CD4-positive, alpha-beta T cell treated with Interferon alpha-2 for 1 hour (primary cell): ENCODE measurements at regions not wholly inside any gene's neighbourhood (a gene's known extent, or its start where the extent isn't known, plus 50 kb on each side); places are given as distances from the start of the nearest gene placed in this dataset.

Experiments used
- DNase-seq, 2 donors: peaks; one replicate each; pipeline ENCODE4 v3.0.0-alpha.2; 2020 to 2022

DNA sequence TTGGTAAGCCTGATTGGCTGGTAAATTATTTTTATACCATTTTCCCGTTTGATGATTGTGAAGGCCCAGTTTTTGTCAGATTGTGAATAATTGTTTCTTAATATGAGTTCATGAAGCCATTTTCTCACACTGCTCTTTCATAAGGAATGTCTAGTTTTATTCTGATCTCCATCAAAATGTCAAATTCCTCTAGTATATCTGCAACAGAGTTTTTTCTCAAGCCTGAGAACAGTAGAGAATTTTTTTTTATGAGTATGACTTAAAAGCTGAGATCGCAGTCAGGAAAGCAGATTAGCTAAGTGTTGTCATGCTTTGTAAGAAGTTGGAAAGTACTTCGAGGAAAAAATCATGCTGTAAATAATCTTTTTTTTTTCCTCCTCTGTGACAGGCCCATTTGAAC lies 484.9 kb upstream of the ATP2B1 start:
- no peak for DNase-seq

DNA sequence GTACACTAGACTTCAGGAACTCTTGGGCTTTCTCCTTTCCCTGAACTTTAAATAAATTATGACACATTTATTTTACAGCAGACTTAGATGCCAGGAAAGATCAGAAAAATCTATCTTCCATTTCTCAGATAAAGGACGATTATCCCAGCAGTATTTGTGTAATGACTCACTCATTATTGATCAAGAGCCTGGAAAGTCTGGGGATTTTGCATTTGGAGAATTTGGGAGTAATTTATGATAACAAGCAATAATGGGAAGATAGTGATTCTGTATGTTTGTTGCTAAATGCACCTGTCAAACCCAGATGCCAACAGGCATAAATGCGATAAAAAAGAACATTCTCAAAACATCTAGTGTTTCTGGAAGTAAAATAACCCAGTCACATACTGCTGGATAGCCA lies 480.2 kb upstream of the ATP2B1 start:
- no peak for DNase-seq

DNA sequence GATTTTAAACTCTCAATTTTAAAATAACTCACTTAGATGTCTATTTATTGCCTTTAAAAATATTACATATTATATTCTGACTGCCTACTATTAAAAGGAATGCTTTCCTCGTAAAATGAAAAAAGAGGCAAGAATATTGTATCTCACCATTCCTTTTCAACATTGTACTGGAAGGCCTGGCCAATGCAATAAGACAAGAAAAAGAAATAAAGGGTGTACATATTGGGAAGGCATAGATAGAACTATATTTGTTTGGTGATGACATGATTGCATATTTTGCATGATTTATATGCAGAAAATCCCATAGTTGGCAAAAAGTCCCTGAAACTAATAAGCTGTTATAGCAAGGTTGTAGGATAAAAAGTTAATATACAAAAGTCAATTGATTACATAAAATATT lies 474.6 kb upstream of the ATP2B1 start:
- no peak for DNase-seq

DNA sequence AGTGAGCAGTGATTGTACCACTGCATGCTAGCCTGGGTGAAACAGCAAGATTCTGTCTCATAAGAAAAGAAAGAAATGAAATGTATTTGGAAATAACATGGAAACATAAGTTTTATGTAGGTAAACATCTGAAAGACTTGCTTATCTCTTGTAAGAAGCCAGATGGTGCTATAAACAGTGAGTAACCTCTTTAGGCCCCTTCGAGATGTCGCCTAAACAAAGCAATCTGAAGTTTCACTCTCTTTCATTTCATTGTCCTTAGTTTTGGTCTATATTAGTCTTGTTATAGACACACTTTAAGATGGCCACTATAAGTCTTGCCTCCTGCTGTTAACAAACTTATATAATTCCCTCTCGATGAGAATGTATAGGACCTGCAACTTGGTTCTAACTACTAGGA lies 472.6 kb upstream of the ATP2B1 start:
- no peak for DNase-seq

GRCh38 chr12:90174956-90175355 lies 466.3 kb upstream of the ATP2B1 start:
- no peak for DNase-seq

GRCh38 chr12:90174198-90174510 lies 465.5 kb upstream of the ATP2B1 start:
- no peak for DNase-seq

DNA sequence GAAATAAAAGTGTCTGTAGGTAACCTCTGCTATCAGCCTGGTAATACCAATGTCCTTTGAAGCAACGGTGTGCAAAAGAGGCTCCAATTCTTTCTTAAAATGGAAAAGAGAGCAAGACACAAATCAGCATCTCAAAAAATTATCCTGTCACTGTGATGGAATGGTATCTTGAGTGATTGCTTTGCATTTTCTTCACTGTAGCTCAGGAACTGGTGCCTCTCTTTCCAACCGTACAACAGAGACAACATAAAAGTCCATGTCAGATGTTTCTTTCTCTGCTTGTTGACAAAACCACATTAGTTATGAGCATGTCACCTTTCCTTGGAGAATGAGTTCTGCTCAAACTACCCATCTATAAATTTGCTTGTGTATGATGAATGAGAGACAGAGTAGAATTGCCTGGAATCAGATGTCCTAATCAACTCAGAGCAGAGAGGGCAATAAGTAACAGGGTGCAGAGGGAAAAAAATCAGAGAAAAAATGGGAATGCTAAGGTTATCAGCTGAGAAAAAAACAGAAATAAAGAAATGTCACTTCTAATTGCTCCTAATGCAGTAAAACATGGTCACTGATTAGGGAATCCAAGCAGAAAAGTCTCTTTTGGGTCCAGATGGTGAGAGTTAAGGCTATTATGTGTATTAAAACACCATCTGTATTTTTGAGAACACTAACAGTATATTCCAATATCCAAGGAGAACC lies 465.0 kb upstream of the ATP2B1 start:
- DNase-seq: no peak

DNA sequence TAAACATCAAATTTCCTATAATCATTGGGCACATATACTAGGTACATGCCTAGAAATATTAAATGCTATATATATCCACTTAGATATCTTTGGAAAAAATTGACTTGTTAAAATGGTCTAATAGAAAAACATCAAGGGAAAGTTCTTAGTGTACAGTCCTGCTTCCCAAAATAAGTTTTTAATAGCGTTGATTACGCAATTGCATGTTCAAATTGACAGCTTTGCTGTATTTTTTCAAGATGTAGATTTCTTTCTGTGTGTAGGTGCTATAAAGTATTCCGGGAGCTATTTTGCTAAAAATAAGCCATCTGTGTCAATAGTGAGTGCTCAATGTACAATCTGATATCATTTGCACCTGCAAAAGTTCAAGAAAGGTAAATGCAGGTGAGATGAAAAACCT lies 463.9 kb upstream of the ATP2B1 start:
- no peak for DNase-seq

- DNase-seq: no peak
These were observed 462.1 kb upstream of the ATP2B1 start for GRCh38 chr12:90170740-90171139.

- DNase-seq: no peak
These were observed 459.0 kb upstream of the ATP2B1 start for GRCh38 chr12:90167518-90168208.

DNA sequence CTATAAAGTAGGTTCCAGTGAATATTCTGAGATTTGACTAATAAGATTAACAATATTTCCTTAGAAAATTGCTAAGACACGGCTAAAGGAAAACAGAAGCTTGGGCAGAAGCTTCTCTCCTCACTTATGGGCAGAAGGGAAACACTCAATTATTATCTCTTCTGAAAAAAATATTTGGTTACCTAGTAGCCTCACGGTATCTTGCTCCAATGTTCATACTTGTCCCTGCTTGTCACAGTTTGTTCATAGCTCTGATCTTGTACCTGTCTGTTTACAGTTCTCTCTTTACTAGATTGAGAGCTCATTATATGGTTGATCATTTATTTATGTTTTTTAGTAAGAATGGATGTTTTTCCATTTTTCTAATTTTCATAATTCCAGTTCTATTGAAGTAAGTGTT lies 458.0 kb upstream of the ATP2B1 start:
- DNase-seq: no peak

DNA sequence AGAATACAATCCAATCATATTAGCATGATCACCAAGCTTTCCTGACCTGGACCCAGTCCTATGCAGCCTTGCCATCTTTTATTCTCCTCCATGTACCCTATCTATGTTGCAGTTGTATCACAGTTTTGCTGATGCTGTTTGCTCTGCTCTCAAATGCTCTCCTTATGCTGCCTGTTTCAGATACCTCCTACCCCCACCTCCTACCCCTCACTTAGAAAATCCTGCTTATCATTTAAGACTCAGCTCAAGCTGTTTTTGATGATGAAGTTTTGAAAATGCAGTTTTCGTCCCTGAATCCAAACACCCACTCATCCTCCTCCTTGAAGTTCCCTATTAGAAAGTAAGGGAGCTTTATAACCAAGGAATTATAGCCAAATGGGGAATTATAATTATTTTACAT lies 457.4 kb upstream of the ATP2B1 start:
- DNase-seq: no peak

GRCh38 chr12:90163975-90164374 lies 455.3 kb upstream of the ATP2B1 start:
- peak in 1 of 2 donors; percentile 8 for DNase-seq

DNA sequence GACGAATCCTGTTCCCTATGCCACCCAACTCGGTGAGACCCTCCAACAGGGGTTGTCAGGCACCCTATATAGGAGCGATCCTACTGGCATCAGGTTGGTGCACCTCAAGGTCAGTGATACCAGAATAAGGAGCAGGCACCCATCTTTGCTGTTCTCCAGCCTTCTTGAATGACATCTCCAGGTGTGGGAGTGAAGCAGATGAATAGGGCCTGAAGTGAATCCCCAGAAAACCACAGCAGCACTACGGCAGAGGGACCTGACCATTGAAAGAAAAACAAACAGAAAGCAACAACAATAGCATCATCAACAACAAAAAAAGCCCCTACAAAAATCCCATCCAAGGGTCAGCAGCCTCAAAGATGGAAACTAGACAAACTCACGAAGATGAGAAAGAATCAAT lies 445.2 kb upstream of the ATP2B1 start:
- DNase-seq: no peak

- DNase-seq: no peak
These were observed 444.4 kb upstream of the ATP2B1 start for GRCh38 chr12:90152897-90153624.

DNA sequence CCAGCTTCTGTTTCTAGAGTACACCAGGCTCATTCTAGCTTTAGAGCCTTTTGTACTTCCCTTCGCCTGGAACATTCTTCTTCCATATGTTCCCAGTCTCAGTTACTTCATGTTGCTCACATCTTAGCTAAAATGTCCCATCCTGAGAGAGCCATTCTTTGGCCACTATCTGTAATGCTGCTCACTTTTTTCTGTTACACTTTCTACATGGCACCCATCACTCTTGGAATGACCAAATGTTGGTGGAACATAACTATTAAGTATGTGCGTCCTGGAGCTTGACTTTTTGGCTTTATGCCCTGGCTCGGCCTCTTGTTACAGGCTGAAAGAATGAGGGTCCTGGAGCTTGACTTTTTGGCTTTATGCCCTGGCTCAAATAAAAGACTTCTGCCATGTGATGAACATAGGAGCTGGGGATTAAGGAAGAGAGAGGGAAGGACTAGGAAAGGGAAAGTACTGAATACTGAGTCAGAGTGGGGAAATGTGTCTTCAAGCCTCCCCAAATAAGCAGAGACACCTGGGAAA lies 442.9 kb upstream of the ATP2B1 start:
- DNase-seq: no peak

GRCh38 chr12:90149453-90149852 lies 440.8 kb upstream of the ATP2B1 start:
- no peak for DNase-seq

GRCh38 chr12:90129366-90130030 lies 420.9 kb upstream of the ATP2B1 start:
- no peak for DNase-seq

DNA sequence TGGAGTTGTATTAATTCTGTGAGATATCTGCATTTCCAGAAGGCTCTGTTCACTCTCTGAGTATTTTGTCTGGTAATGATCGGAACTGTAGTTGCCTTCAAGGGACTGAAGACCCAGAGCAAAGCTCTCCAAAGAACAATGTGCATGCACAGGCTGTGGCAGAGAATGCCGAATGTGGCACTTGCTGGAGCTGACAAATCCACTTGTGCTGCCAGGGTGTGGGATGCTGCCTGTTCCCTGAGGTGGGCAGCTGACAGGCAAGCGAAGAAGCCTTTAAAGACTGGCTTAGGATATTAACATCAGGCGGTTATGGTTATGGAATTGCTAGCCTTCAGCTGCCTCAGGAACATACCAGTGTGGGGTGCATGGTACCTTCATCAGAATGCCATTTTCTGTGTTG lies 419.9 kb upstream of the ATP2B1 start:
- no peak for DNase-seq

GRCh38 chr12:90126125-90126524 lies 417.5 kb upstream of the ATP2B1 start:
- no peak for DNase-seq

DNA sequence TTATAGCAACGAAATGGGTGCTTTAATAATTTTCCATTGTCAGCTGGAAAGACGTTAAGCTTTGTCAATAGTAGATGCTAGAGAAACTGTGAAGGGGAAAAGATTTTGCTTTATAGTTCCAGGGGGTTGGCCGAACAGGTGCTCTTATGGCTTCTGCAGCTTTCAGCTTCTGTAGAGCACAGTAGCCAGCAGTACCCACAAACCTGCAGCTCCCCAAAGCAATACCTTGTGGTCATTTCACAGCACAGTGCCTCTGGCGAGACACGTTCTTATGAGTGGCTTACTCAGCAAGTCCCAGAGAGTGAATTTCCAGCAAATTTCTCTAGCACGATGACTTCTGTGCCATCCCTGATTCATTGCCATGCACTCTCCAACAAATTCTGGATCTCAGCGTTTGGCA lies 416.3 kb upstream of the ATP2B1 start:
- DNase-seq: no peak

GRCh38 chr12:90124289-90124688 lies 415.7 kb upstream of the ATP2B1 start:
- DNase-seq: no peak

DNA sequence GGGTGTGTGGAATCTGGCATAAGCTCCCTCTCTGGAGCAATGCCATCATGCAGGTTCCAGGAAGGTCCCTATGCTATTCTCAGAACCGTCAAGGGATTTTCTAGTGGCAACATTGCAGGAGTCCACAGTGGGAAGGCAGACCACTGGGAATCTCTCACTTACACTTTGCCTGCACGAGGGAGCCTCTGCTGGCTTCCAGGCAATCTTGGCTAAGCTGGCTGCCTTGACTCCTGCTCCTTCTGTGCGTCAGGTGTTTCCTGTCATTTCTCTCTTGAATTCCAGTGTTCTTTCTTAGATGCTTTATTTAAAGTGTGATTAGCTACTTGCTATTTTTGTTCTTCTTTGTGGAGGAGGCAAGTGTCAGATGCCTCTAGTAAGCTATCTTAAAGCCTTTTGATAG lies 414.0 kb upstream of the ATP2B1 start:
- DNase-seq: no peak

DNA sequence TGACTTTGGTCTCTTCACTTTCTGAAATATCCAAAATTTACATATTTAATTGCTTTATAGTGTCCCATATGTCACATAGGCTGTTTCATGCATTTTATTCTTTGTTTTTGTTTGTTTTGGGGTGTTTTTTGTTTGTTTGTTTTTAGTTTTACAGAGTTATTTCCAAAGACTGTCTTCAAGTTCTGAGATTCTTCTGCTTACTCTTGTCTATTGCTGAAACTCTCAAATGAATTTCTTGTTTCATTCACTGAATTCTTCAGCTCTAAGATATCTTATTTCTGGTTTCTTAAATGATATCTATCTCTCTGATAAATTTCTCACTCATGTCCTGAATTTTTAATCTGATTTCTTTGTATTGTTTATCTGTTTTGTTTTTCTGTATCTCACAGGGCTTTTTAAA lies 412.0 kb upstream of the ATP2B1 start:
- no peak for DNase-seq
